Neural progenitor cell (in vitro differentiated cells): ENCODE measurements at regions not wholly inside any gene's neighbourhood (a gene's known extent, or its start where the extent isn't known, plus 50 kb on each side); places are given as distances from the start of the nearest gene placed in this dataset.

Source experiments
- CTCF ChIP-seq: fragments of 200-600 bp; sonication (generic); IDR thresholded peaks from 2 replicates; pipeline ENCODE4 v1.5.1; 2017; ENCODE audit warnings: antibody characterized with exemption, mild to moderate bottlenecking
- EZH2 ChIP-seq: fragments of 200-600 bp; sonication (generic); IDR thresholded peaks from 2 replicates; pipeline ENCODE4 v1.6.1; 2017; ENCODE audit warnings: antibody characterized with exemption, mild to moderate bottlenecking, moderate library complexity
- EZH2phosphoT487 ChIP-seq: fragments of 200-600 bp; sonication (generic); IDR thresholded peaks from 2 replicates; pipeline ENCODE4 v1.6.1; 2017; ENCODE audit warnings: antibody characterized with exemption

GRCh38 chr2:208879666-208880065, 473.1 kb downstream of the PTH2R start:
- TF ChIP-seq CTCF (no peak), EZH2phosphoT487 (no peak), EZH2 (no peak)
